ENCODE measurements at regions not wholly inside any gene's neighbourhood (a gene's known extent, or its start where the extent isn't known, plus 50 kb on each side); places are given as distances from the start of the nearest gene placed in this dataset.

- Histone ChIP-seq H3K27me3 (ENCODE audit: control insufficient read depth, insufficient read depth, low read length) (peaks cover 6% of the 10 kb centered on the region), H3K36me3 (ENCODE audit: control insufficient read depth, low read depth, low read length) (no peaks in the 10 kb centered on the region), H3K4me1 (ENCODE audit: control insufficient read depth, low read depth, low read length) (peaks cover 17% of the 10 kb centered on the region), H3K27ac (ENCODE audit: low read length) (no peak overlapping the region), H3K9me3 (ENCODE audit: control insufficient read depth, low read depth, low read length) (no peaks in the 10 kb centered on the region), H3K4me3 (ENCODE audit: low read length) (no peak overlapping the region), H3K9ac (ENCODE audit: low read length) (no peak overlapping the region)
Observed at GRCh38 chr1:58983633-58984245, 199.9 kb upstream of the JUN start.

GRCh38 chr1:58986996-58987767 lies 203.3 kb upstream of the JUN start:
- H3K27ac ChIP-seq (ENCODE audit: low read length) = no peak overlapping the region
- H3K9me3 ChIP-seq (ENCODE audit: control insufficient read depth, low read depth, low read length) = no peaks in the 10 kb centered on the region
- no peak overlapping the region for H3K9ac ChIP-seq (ENCODE audit: low read length)
- H3K27me3 ChIP-seq (ENCODE audit: control insufficient read depth, insufficient read depth, low read length) = peaks cover 6% of the 10 kb centered on the region
- H3K36me3 ChIP-seq (ENCODE audit: control insufficient read depth, low read depth, low read length) = no peaks in the 10 kb centered on the region
- peaks cover 7% of the 10 kb centered on the region for H3K4me1 ChIP-seq (ENCODE audit: control insufficient read depth, low read depth, low read length)
- no peak overlapping the region for H3K4me3 ChIP-seq (ENCODE audit: low read length)

GRCh38 chr1:58988752-58989151 lies 204.9 kb upstream of the JUN start:
- H3K27ac ChIP-seq (ENCODE audit: low read length) = no peak overlapping the region
- H3K36me3 ChIP-seq (ENCODE audit: control insufficient read depth, low read depth, low read length) = no peaks in the 10 kb centered on the region
- no peaks in the 10 kb centered on the region for H3K27me3 ChIP-seq (ENCODE audit: control insufficient read depth, insufficient read depth, low read length)
- H3K9ac ChIP-seq (ENCODE audit: low read length) = no peak overlapping the region
- H3K4me3 ChIP-seq (ENCODE audit: low read length) = no peak overlapping the region
- no peaks in the 10 kb centered on the region for H3K9me3 ChIP-seq (ENCODE audit: control insufficient read depth, low read depth, low read length)
- no peaks in the 10 kb centered on the region for H3K4me1 ChIP-seq (ENCODE audit: control insufficient read depth, low read depth, low read length)

GRCh38 chr1:58989845-58990244 lies 206.0 kb upstream of the JUN start:
- Histone ChIP-seq H3K27ac (ENCODE audit: low read length) (no peak overlapping the region), H3K9me3 (ENCODE audit: control insufficient read depth, low read depth, low read length) (no peaks in the 10 kb centered on the region)

GRCh38 chr1:58991305-58991704 lies 207.5 kb upstream of the JUN start:
- H3K4me1 ChIP-seq (ENCODE audit: control insufficient read depth, low read depth, low read length) = no peaks in the 10 kb centered on the region
- no peak overlapping the region for H3K27ac ChIP-seq (ENCODE audit: low read length)
- H3K9me3 ChIP-seq (ENCODE audit: control insufficient read depth, low read depth, low read length) = no peaks in the 10 kb centered on the region
- no peak overlapping the region for H3K4me3 ChIP-seq (ENCODE audit: low read length)
- H3K36me3 ChIP-seq (ENCODE audit: control insufficient read depth, low read depth, low read length) = no peaks in the 10 kb centered on the region
- H3K9ac ChIP-seq (ENCODE audit: low read length) = no peak overlapping the region
- no peaks in the 10 kb centered on the region for H3K27me3 ChIP-seq (ENCODE audit: control insufficient read depth, insufficient read depth, low read length)

More at GRCh38 chr1:58989845-58990244, 206.0 kb upstream of the JUN start:
- Histone ChIP-seq H3K27me3 (ENCODE audit: control insufficient read depth, insufficient read depth, low read length) (no peaks in the 10 kb centered on the region), H3K36me3 (ENCODE audit: control insufficient read depth, low read depth, low read length) (no peaks in the 10 kb centered on the region), H3K4me3 (ENCODE audit: low read length) (no peak overlapping the region), H3K9ac (ENCODE audit: low read length) (no peak overlapping the region), H3K4me1 (ENCODE audit: control insufficient read depth, low read depth, low read length) (no peaks in the 10 kb centered on the region)

- Histone ChIP-seq H3K36me3 (ENCODE audit: control insufficient read depth, low read depth, low read length) (no peaks in the 10 kb centered on the region), H3K9me3 (ENCODE audit: control insufficient read depth, low read depth, low read length) (no peaks in the 10 kb centered on the region), H3K27ac (ENCODE audit: low read length) (no peak overlapping the region), H3K9ac (ENCODE audit: low read length) (no peak overlapping the region), H3K4me1 (ENCODE audit: control insufficient read depth, low read depth, low read length) (no peaks in the 10 kb centered on the region), H3K4me3 (ENCODE audit: low read length) (no peak overlapping the region), H3K27me3 (ENCODE audit: control insufficient read depth, insufficient read depth, low read length) (no peaks in the 10 kb centered on the region)
Observed at GRCh38 chr1:58992643-58993042, 208.8 kb upstream of the JUN start.

GRCh38 chr1:58993403-58993802 lies 209.6 kb upstream of the JUN start:
- Histone ChIP-seq H3K9ac (ENCODE audit: low read length) (no peak overlapping the region), H3K27me3 (ENCODE audit: control insufficient read depth, insufficient read depth, low read length) (no peaks in the 10 kb centered on the region), H3K27ac (ENCODE audit: low read length) (no peak overlapping the region), H3K9me3 (ENCODE audit: control insufficient read depth, low read depth, low read length) (no peaks in the 10 kb centered on the region), H3K4me1 (ENCODE audit: control insufficient read depth, low read depth, low read length) (no peaks in the 10 kb centered on the region), H3K36me3 (ENCODE audit: control insufficient read depth, low read depth, low read length) (no peaks in the 10 kb centered on the region), H3K4me3 (ENCODE audit: low read length) (no peak overlapping the region)

GRCh38 chr1:58994664-58995063 lies 210.8 kb upstream of the JUN start:
- H3K9me3 ChIP-seq (ENCODE audit: control insufficient read depth, low read depth, low read length) = no peaks in the 10 kb centered on the region
- H3K27ac ChIP-seq (ENCODE audit: low read length) = no peak overlapping the region
- H3K4me3 ChIP-seq (ENCODE audit: low read length) = no peak overlapping the region
- no peaks in the 10 kb centered on the region for H3K36me3 ChIP-seq (ENCODE audit: control insufficient read depth, low read depth, low read length)
- no peaks in the 10 kb centered on the region for H3K4me1 ChIP-seq (ENCODE audit: control insufficient read depth, low read depth, low read length)
- no peaks in the 10 kb centered on the region for H3K27me3 ChIP-seq (ENCODE audit: control insufficient read depth, insufficient read depth, low read length)
- H3K9ac ChIP-seq (ENCODE audit: low read length) = no peak overlapping the region

- H3K9ac ChIP-seq (ENCODE audit: low read length) = no peak overlapping the region
- H3K9me3 ChIP-seq (ENCODE audit: control insufficient read depth, low read depth, low read length) = no peaks in the 10 kb centered on the region
- no peaks in the 10 kb centered on the region for H3K36me3 ChIP-seq (ENCODE audit: control insufficient read depth, low read depth, low read length)
- no peak overlapping the region for H3K27ac ChIP-seq (ENCODE audit: low read length)
- no peaks in the 10 kb centered on the region for H3K4me1 ChIP-seq (ENCODE audit: control insufficient read depth, low read depth, low read length)
- no peaks in the 10 kb centered on the region for H3K27me3 ChIP-seq (ENCODE audit: control insufficient read depth, insufficient read depth, low read length)
- H3K4me3 ChIP-seq (ENCODE audit: low read length) = no peak overlapping the region
Observed at GRCh38 chr1:58996341-58997059, 212.7 kb upstream of the JUN start.

GRCh38 chr1:58997060-58997411 lies 213.2 kb upstream of the JUN start:
- H3K27me3 ChIP-seq (ENCODE audit: control insufficient read depth, insufficient read depth, low read length) = no peaks in the 10 kb centered on the region
- no peak overlapping the region for H3K4me3 ChIP-seq (ENCODE audit: low read length)
- no peaks in the 10 kb centered on the region for H3K9me3 ChIP-seq (ENCODE audit: control insufficient read depth, low read depth, low read length)
- no peak overlapping the region for H3K27ac ChIP-seq (ENCODE audit: low read length)
- no peaks in the 10 kb centered on the region for H3K36me3 ChIP-seq (ENCODE audit: control insufficient read depth, low read depth, low read length)
- H3K4me1 ChIP-seq (ENCODE audit: control insufficient read depth, low read depth, low read length) = no peaks in the 10 kb centered on the region
- no peak overlapping the region for H3K9ac ChIP-seq (ENCODE audit: low read length)

GRCh38 chr1:58997637-58998036 lies 213.8 kb upstream of the JUN start:
- H3K4me1 ChIP-seq (ENCODE audit: control insufficient read depth, low read depth, low read length) = no peaks in the 10 kb centered on the region
- no peak overlapping the region for H3K27ac ChIP-seq (ENCODE audit: low read length)
- no peak overlapping the region for H3K9ac ChIP-seq (ENCODE audit: low read length)

More at GRCh38 chr1:58997637-58998036, 213.8 kb upstream of the JUN start:
- no peaks in the 10 kb centered on the region for H3K27me3 ChIP-seq (ENCODE audit: control insufficient read depth, insufficient read depth, low read length)
- H3K4me3 ChIP-seq (ENCODE audit: low read length) = no peak overlapping the region
- H3K9me3 ChIP-seq (ENCODE audit: control insufficient read depth, low read depth, low read length) = no peaks in the 10 kb centered on the region
- no peaks in the 10 kb centered on the region for H3K36me3 ChIP-seq (ENCODE audit: control insufficient read depth, low read depth, low read length)
